Occipital lobe (tissue), 1 donor: ENCODE measurements at regions not wholly inside any gene's neighbourhood (a gene's known extent, or its start where the extent isn't known, plus 50 kb on each side); places are given as distances from the start of the nearest gene placed in this dataset.
"Not testable (repeated sequence)": the region's sequence is repeated elsewhere in the genome, so short reads cannot be mapped to it uniquely, and the experiment has no call there.

Experiments
- DNase-seq: peaks from one replicate; lab custom pipeline; 2025; lab: John Stamatoyannopoulos, UW

GRCh38 chr5:124551939-124552279, 194.5 kb downstream of the ZNF608 start:
- no peak for DNase-seq

- DNase-seq, result no peak
Measured at GRCh38 chr5:124550731-124551130, 195.7 kb downstream of the ZNF608 start.

GRCh38 chr5:124549891-124550436, 196.5 kb downstream of the ZNF608 start:
- no peak for DNase-seq

- DNase-seq, result no peak
Measured at GRCh38 chr5:124546643-124547042, 199.8 kb downstream of the ZNF608 start.

GRCh38 chr5:124544366-124545055, 201.9 kb downstream of the ZNF608 start:
- no peak for DNase-seq

GRCh38 chr5:124538931-124539330, 207.5 kb downstream of the ZNF608 start:
- no peak for DNase-seq

GRCh38 chr5:124538191-124538590, 208.2 kb downstream of the ZNF608 start:
- no peak for DNase-seq

GRCh38 chr5:124537522-124537921, 208.9 kb downstream of the ZNF608 start:
- DNase-seq, result no peak

GRCh38 chr5:124537107-124537506, 209.3 kb downstream of the ZNF608 start:
- DNase-seq, result no peak

- no peak for DNase-seq
Measured at GRCh38 chr5:124536333-124536732, 210.1 kb downstream of the ZNF608 start.

GRCh38 chr5:124530916-124531315, 215.5 kb downstream of the ZNF608 start:
- DNase-seq, result no peak

GRCh38 chr5:124528838-124529237, 217.6 kb downstream of the ZNF608 start:
- no peak for DNase-seq

GRCh38 chr5:124527220-124527991, 219.0 kb downstream of the ZNF608 start:
- peak; percentile 6 for DNase-seq

- not testable (repeated sequence) for DNase-seq
Measured at GRCh38 chr5:124526079-124526478, 220.4 kb downstream of the ZNF608 start.

- DNase-seq, result no peak
Measured at GRCh38 chr5:124524552-124525232, 221.7 kb downstream of the ZNF608 start.

GRCh38 chr5:124523897-124524296, 222.5 kb downstream of the ZNF608 start:
- DNase-seq, result no peak

GRCh38 chr5:124522992-124523391, 223.4 kb downstream of the ZNF608 start:
- DNase-seq, result no peak

GRCh38 chr5:124521461-124522230, 224.8 kb downstream of the ZNF608 start:
- DNase-seq, result no peak

- peak; percentile 0 for DNase-seq
Measured at GRCh38 chr5:124519396-124519795, 227.0 kb downstream of the ZNF608 start.

- DNase-seq, result no peak
Measured at GRCh38 chr5:124516567-124516966, 229.9 kb downstream of the ZNF608 start.

- DNase-seq, result no peak
Measured at GRCh38 chr5:124515497-124516245, 230.8 kb downstream of the ZNF608 start.
